H9 (cell line): ENCODE measurements at regions not wholly inside any gene's neighbourhood (a gene's known extent, or its start where the extent isn't known, plus 50 kb on each side); places are given as distances from the start of the nearest gene placed in this dataset.

ENCODE experiments used
- DNase-seq: peaks from one replicate; pipeline ENCODE4 v3.0.0-alpha.2; 2017
- H2AFZ ChIP-seq: one replicate; pipeline ENCODE4 v1.6.1; 2013; ENCODE audit warnings: mild to moderate bottlenecking, low read length, control low read depth, moderate library complexity
- H2AK5ac ChIP-seq: 2 replicates; pipeline ENCODE4 v1.6.1; 2013; ENCODE audit warnings: low read length, control low read depth, mixed read lengths; ENCODE audit not compliant: insufficient read length
- H2BK120ac ChIP-seq: one replicate; pipeline ENCODE4 v1.6.1; 2013; ENCODE audit warnings: low read depth, mild to moderate bottlenecking, low read length, control low read depth, inconsistent platforms; ENCODE audit not compliant: poor library complexity, severe bottlenecking
- H2BK12ac ChIP-seq: 2 replicates; pipeline ENCODE4 v1.6.1; 2013; ENCODE audit warnings: low read length, control low read depth, mixed read lengths, low read depth; ENCODE audit not compliant: insufficient read length
- H2BK15ac ChIP-seq: 2 replicates; pipeline ENCODE4 v1.6.1; 2013; ENCODE audit warnings: low read depth, low read length, control low read depth
- H2BK20ac ChIP-seq: one replicate; pipeline ENCODE4 v1.6.1; 2013; ENCODE audit warnings: low read depth, mild to moderate bottlenecking, low read length, control low read depth, inconsistent platforms; ENCODE audit not compliant: poor library complexity, severe bottlenecking
- H2BK5ac ChIP-seq: 2 replicates; pipeline ENCODE4 v1.6.1; 2013; ENCODE audit warnings: low read length, control low read depth, mixed read lengths; ENCODE audit not compliant: insufficient read length
- H3K14ac ChIP-seq: 2 replicates; pipeline ENCODE4 v1.6.1; 2013; ENCODE audit warnings: low read length, control low read depth; ENCODE audit not compliant: insufficient read depth
- H3K18ac ChIP-seq: 2 replicates; pipeline ENCODE4 v1.6.1; 2013; ENCODE audit warnings: low read depth, mild to moderate bottlenecking, mixed read lengths, low read length, control low read depth; ENCODE audit not compliant: insufficient read length
- H3K23ac ChIP-seq: 2 replicates; pipeline ENCODE4 v1.6.1; 2013; ENCODE audit warnings: low read length, control low read depth, mixed read lengths, low read depth; ENCODE audit not compliant: insufficient read length
- H3K23me2 ChIP-seq: 2 replicates; pipeline ENCODE4 v1.6.1; 2013; ENCODE audit warnings: low read depth, mild to moderate bottlenecking, mixed read lengths, low read length, control low read depth; ENCODE audit not compliant: insufficient read length, poor library complexity, severe bottlenecking
- H3K27ac ChIP-seq: 2 replicates; pipeline ENCODE4 v1.5.1; 2013; ENCODE audit warnings: low read length, control low read depth, mixed read lengths, low read depth; ENCODE audit not compliant: insufficient read length
- H3K27me3 ChIP-seq: 2 replicates; pipeline ENCODE4 v1.6.1; 2013; ENCODE audit warnings: low read length, control low read depth, inconsistent platforms; ENCODE audit not compliant: insufficient read depth
- H3K4ac ChIP-seq: 2 replicates; pipeline ENCODE4 v1.6.1; 2013; ENCODE audit warnings: low read depth, mild to moderate bottlenecking, control low read depth, inconsistent platforms, low read length, moderate library complexity
- H3K4me1 ChIP-seq: 2 replicates; pipeline ENCODE4 v1.6.1; 2013; ENCODE audit warnings: low read length, control low read depth, inconsistent platforms; ENCODE audit not compliant: insufficient read depth
- H3K4me2 ChIP-seq: 2 replicates; pipeline ENCODE4 v1.6.1; 2013; ENCODE audit warnings: low read length, control low read depth, mixed read lengths; ENCODE audit not compliant: insufficient read length, insufficient read depth
- H3K56ac ChIP-seq: 2 replicates; pipeline ENCODE4 v1.6.1; 2013; ENCODE audit warnings: low read depth, mild to moderate bottlenecking, mixed read lengths, low read length, control low read depth; ENCODE audit not compliant: insufficient read length
- H3K79me1 ChIP-seq: 2 replicates; pipeline ENCODE4 v1.6.1; 2013; ENCODE audit warnings: low read depth, mild to moderate bottlenecking, moderate library complexity, low read length, control low read depth, inconsistent platforms; ENCODE audit not compliant: insufficient read depth, poor library complexity, severe bottlenecking
- H3K79me2 ChIP-seq: 2 replicates; pipeline ENCODE4 v1.6.1; 2013; ENCODE audit warnings: low read length, control low read depth, inconsistent platforms; ENCODE audit not compliant: insufficient read depth
- H3K9ac ChIP-seq: 2 replicates; pipeline ENCODE4 v1.6.1; 2013; ENCODE audit warnings: low read length, control low read depth, mixed read lengths; ENCODE audit not compliant: insufficient read length; ENCODE audit errors: extremely low read depth
- H3K9me3 ChIP-seq: one replicate; pipeline ENCODE4 v1.6.1; 2013; ENCODE audit warnings: low read depth, low read length, inconsistent platforms; ENCODE audit not compliant: control insufficient read depth
- H3T11ph ChIP-seq: one replicate; pipeline ENCODE4 v1.6.1; 2013; ENCODE audit warnings: mild to moderate bottlenecking, low read length, control low read depth, inconsistent platforms
- H4K20me1 ChIP-seq: one replicate; pipeline ENCODE4 v1.6.1; 2013; ENCODE audit not compliant: control insufficient read depth, insufficient read length, insufficient read depth
- H4K5ac ChIP-seq: 2 replicates; pipeline ENCODE4 v1.6.1; 2013; ENCODE audit warnings: low read depth, mild to moderate bottlenecking, mixed read lengths, low read length, control low read depth; ENCODE audit not compliant: insufficient read length
- H4K8ac ChIP-seq: replicated peaks from 2 replicates; pipeline ENCODE4 v1.6.1; 2013; ENCODE audit warnings: low read length, control low read depth, mixed read lengths, low read depth; ENCODE audit not compliant: insufficient read length
- H4K91ac ChIP-seq: 2 replicates; pipeline ENCODE4 v1.6.1; 2013; ENCODE audit warnings: low read depth, mild to moderate bottlenecking, moderate library complexity, mixed read lengths, low read length, control low read depth; ENCODE audit not compliant: insufficient read length
- H3K27ac Mint-ChIP-seq, 3 experiments: 2 replicates in 2 of 3; 3 replicates in 1 of 3; pipeline ENCODE4 v1.8.0; 2020 to 2021; ENCODE audit warnings: mixed read lengths in 3 of 3, mild to moderate bottlenecking in 1 of 3, moderate library complexity in 1 of 3
- H3K27me3 Mint-ChIP-seq: 2 replicates; pipeline ENCODE4 v1.8.0; 2021; ENCODE audit warnings: low read depth, mild to moderate bottlenecking, moderate library complexity, mixed read lengths
- H3K36me3 Mint-ChIP-seq, 3 experiments: 2 replicates in 2 of 3; 3 replicates in 1 of 3; pipeline ENCODE4 v1.8.0; 2020 to 2021; ENCODE audit warnings: low read depth in 3 of 3, mixed read lengths in 3 of 3; ENCODE audit not compliant: insufficient read depth in 1 of 3
- H3K4me1 Mint-ChIP-seq, 2 experiments: 2 replicates each; pipeline ENCODE4 v1.8.0; 2020; ENCODE audit warnings: mixed read lengths in 2 of 2
- H3K4me3 Mint-ChIP-seq, 2 experiments: 2 replicates in 1 of 2; 3 replicates in 1 of 2; pipeline ENCODE4 v1.8.0; 2020 to 2021; ENCODE audit warnings: mild to moderate bottlenecking in 2 of 2, mixed read lengths in 2 of 2, moderate library complexity in 1 of 2
- H3K9me3 Mint-ChIP-seq, 2 experiments: 2 replicates in 1 of 2; 3 replicates in 1 of 2; pipeline ENCODE4 v1.8.0; 2020; ENCODE audit warnings: mild to moderate bottlenecking in 2 of 2, mixed read lengths in 2 of 2, moderate library complexity in 1 of 2
- CTCF ChIP-seq: fragments of 200-600 bp; sonication (generic); conservative IDR thresholded peaks from 3 replicates; pipeline ENCODE4 v1.8.0; 2021; ENCODE audit warnings: antibody characterized with exemption, mild to moderate bottlenecking
- WGBS: extraction: QIAGEN DNeasy Blood & Tissue Kit; methylation state at CpG from one replicate; pipeline ENCODE4 v1.1.7; 2013; ENCODE audit warnings: missing lambda C conversion rate, low lambda C conversion rate, mixed read lengths; ENCODE audit not compliant: insufficient read length; ENCODE audit errors: extremely low coverage; 5-methylcytosine and 5-hydroxymethylcytosine counted together

GRCh38 chr13:73739394-73739793 is 394.8 kb downstream of the KLF12 start:
- H3K18ac ChIP-seq: no peak overlapping the region
- no CpG with 5 or more reads among the region's 1 CpG for WGBS
- no peak overlapping the region for H3K56ac ChIP-seq
- no peak overlapping the region for H2BK20ac ChIP-seq
- no peak overlapping the region for H4K5ac ChIP-seq
- Mint-ChIP-seq H3K27ac (no peak overlapping the region), H3K4me1 (peaks cover 29 to 33% of the 10 kb centered on the region in 2 experiments), H3K36me3 (peaks cover 0 to 4% (median 0%) of the 10 kb centered on the region in 3 experiments; a peak in 1 of 7 replicates), H3K4me3 (no peak overlapping the region), H3K9me3 (no peaks in the 10 kb centered on the region), H3K27me3 (no peaks in the 10 kb centered on the region)
- H3K27ac ChIP-seq: no peak overlapping the region
- no peak overlapping the region for H3K14ac ChIP-seq
- H3K9ac ChIP-seq: no peak overlapping the region
- no peak overlapping the region for H2BK15ac ChIP-seq
- H2BK12ac ChIP-seq: no peak overlapping the region
- H3K9me3 ChIP-seq: no peaks in the 10 kb centered on the region
- H4K20me1 ChIP-seq: no peaks in the 10 kb centered on the region
- no peak overlapping the region for H2BK5ac ChIP-seq
- H4K8ac ChIP-seq: no peak overlapping the region
- no peaks in the 10 kb centered on the region; the same call in 1 of the 2 replicates for H3K4me1 ChIP-seq
- DNase-seq: no peak
- no peak overlapping the region for H2BK120ac ChIP-seq
- TF ChIP-seq CTCF: no peak
- no peak overlapping the region for H4K91ac ChIP-seq
- no peaks in the 10 kb centered on the region for H3K79me2 ChIP-seq
- no peak overlapping the region for H3K4ac ChIP-seq
- no peak overlapping the region for H3K23ac ChIP-seq
- H2AK5ac ChIP-seq: no peak overlapping the region
- no peaks in the 10 kb centered on the region for H3K23me2 ChIP-seq
- no peak overlapping the region for H3K4me2 ChIP-seq
- H3T11ph ChIP-seq: no peak overlapping the region
- H2AFZ ChIP-seq: no peak overlapping the region
- no peaks in the 10 kb centered on the region for H3K79me1 ChIP-seq
- H3K27me3 ChIP-seq: no peaks in the 10 kb centered on the region
